H1 (cell line): ENCODE measurements at regions not wholly inside any gene's neighbourhood (a gene's known extent, or its start where the extent isn't known, plus 50 kb on each side); places are given as distances from the start of the nearest gene placed in this dataset.

ENCODE experiments used
- CTCF ChIA-PET: fragments of 300-600 bp; sonication (Branson Sonifier 250); formaldehyde crosslinking; loops from one replicate; lab custom pipeline; 2021; ENCODE audit not compliant: partially characterized antibody; lab: Charles Lee
- POLR2A ChIA-PET: fragments of 300-600 bp; sonication (Branson Sonifier 250); formaldehyde crosslinking; loops from one replicate; lab custom pipeline; 2021; ENCODE audit warnings: inconsistent platforms; ENCODE audit not compliant: partially characterized antibody; lab: Charles Lee
- DNase-seq, 2 experiments: peaks; one replicate each; pipeline versions ENCODE4 v3.0.0 to v3.0.0-alpha.2; 2010 to 2022; ENCODE audit warnings: low spot score in 2 of 2, low read depth in 1 of 2, mixed read lengths in 1 of 2
- FAIRE-seq: peaks from 2 replicates; lab custom pipeline; 2011; peaks lifted over from hg19 to GRCh38; lab: Jason Lieb, UNC
- H2AFZ ChIP-seq: 2 replicates; pipeline ENCODE4 v1.8.1; 2012; ENCODE audit warnings: low read length, inconsistent platforms
- H2AK5ac ChIP-seq: 2 replicates; pipeline ENCODE4 v1.6.1; 2013; ENCODE audit warnings: low read depth, low read length
- H2BK120ac ChIP-seq: replicated peaks from 2 replicates; pipeline ENCODE3; 2013; ENCODE audit warnings: low read depth, low read length, inconsistent platforms
- H2BK12ac ChIP-seq: 2 replicates; pipeline ENCODE4 v1.6.1; 2013; ENCODE audit warnings: low read depth, low read length
- H2BK15ac ChIP-seq: 2 replicates; pipeline ENCODE4 v1.6.1; 2013; ENCODE audit warnings: low read length
- H2BK20ac ChIP-seq: 2 replicates; pipeline ENCODE4 v1.6.1; 2013; ENCODE audit warnings: low read length
- H2BK5ac ChIP-seq: 2 replicates; pipeline ENCODE4 v1.6.1; 2013; ENCODE audit warnings: low read depth, low read length
- H3K14ac ChIP-seq: 2 replicates; pipeline ENCODE4 v1.6.1; 2013; ENCODE audit warnings: inconsistent platforms; ENCODE audit not compliant: insufficient read length
- H3K18ac ChIP-seq: 2 replicates; pipeline ENCODE4 v1.6.1; 2013; ENCODE audit warnings: low read length; ENCODE audit errors: extremely low read depth
- H3K23ac ChIP-seq: 2 replicates; pipeline ENCODE4 v1.6.1; 2013; ENCODE audit warnings: inconsistent platforms; ENCODE audit not compliant: insufficient read length
- H3K23me2 ChIP-seq: 2 replicates; pipeline ENCODE4 v1.6.1; 2013; ENCODE audit warnings: low read depth, low read length
- H3K27ac ChIP-seq: 2 replicates; pipeline ENCODE4 v1.6.1; 2011; ENCODE audit warnings: low read depth, low read length, inconsistent platforms
- H3K27me3 ChIP-seq, 4 experiments: replicated peaks in 1 of 4; 1 replicate in 1 of 4; 2 replicates in 3 of 4; pipeline versions ENCODE4 v1.6.1 to v1.8.1; 2011 to 2013; ENCODE audit warnings: low read length in 3 of 4, mild to moderate bottlenecking in 3 of 4, inconsistent platforms in 2 of 4, mixed read lengths in 2 of 4, moderate library complexity in 1 of 4; ENCODE audit not compliant: control insufficient read depth in 3 of 4, insufficient read depth in 3 of 4; ENCODE audit errors: extremely low read depth in 1 of 4
- H3K36me3 ChIP-seq, 4 experiments: 2 replicates each; pipeline versions ENCODE4 v1.6.1 to v1.8.1; 2011 to 2013; ENCODE audit warnings: mild to moderate bottlenecking in 4 of 4, low read length in 3 of 4, moderate library complexity in 2 of 4, control low read depth in 1 of 4, inconsistent platforms in 1 of 4; ENCODE audit not compliant: insufficient read depth in 4 of 4, control insufficient read depth in 2 of 4
- H3K4ac ChIP-seq: replicated peaks from 2 replicates; pipeline ENCODE3; 2013; ENCODE audit warnings: low read length, low read depth, mixed read lengths, inconsistent platforms; ENCODE audit not compliant: insufficient read length
- H3K4me1 ChIP-seq, 4 experiments: replicated peaks in 1 of 4; 1 replicate in 1 of 4; 2 replicates in 3 of 4; pipeline versions ENCODE4 v1.6.1 to v1.8.1; 2011 to 2013; ENCODE audit warnings: low read length in 3 of 4, inconsistent platforms in 2 of 4, mixed read lengths in 1 of 4; ENCODE audit not compliant: insufficient read depth in 4 of 4, control insufficient read depth in 3 of 4
- H3K4me2 ChIP-seq, 2 experiments: 2 replicates each; pipeline versions ENCODE4 v1.6.1 to v1.8.1; 2011 to 2013; ENCODE audit warnings: low read depth in 2 of 2, low read length in 2 of 2, control low read depth in 1 of 2, inconsistent platforms in 1 of 2, mild to moderate bottlenecking in 1 of 2; ENCODE audit not compliant: insufficient read depth in 1 of 2
- H3K4me3 ChIP-seq, 4 experiments: fragments of 200-600, 300-600 bp in 1 of 4; sonication (generic), shearing (Covaris generic), sonication (Bioruptor Twin) in 1 of 4; 2 replicates each; pipeline versions ENCODE4 v1.5.1 to v1.8.1; 2011 to 2016; ENCODE audit warnings: low read length in 4 of 4, low read depth in 3 of 4, control low read depth in 2 of 4, inconsistent platforms in 2 of 4, mild to moderate bottlenecking in 2 of 4, mixed read lengths in 1 of 4, moderate library complexity in 1 of 4; ENCODE audit not compliant: insufficient read depth in 2 of 4; ENCODE audit errors: extremely low read depth in 1 of 4
- H3K56ac ChIP-seq: replicated peaks from 2 replicates; pipeline ENCODE3; 2013; ENCODE audit warnings: low read depth, mild to moderate bottlenecking, mixed read lengths, low read length, inconsistent platforms; ENCODE audit not compliant: insufficient read length
- H3K79me1 ChIP-seq: 2 replicates; pipeline ENCODE4 v1.6.1; 2013; ENCODE audit warnings: low read depth, low read length, control low read depth
- H3K79me2 ChIP-seq, 2 experiments: 2 replicates each; pipeline versions ENCODE4 v1.6.1 to v1.8.1; 2012 to 2013; ENCODE audit warnings: low read length in 2 of 2, mild to moderate bottlenecking in 2 of 2, inconsistent platforms in 1 of 2; ENCODE audit not compliant: insufficient read depth in 2 of 2, control insufficient read depth in 1 of 2
- H3K9ac ChIP-seq, 4 experiments: replicated peaks in 1 of 4; 1 replicate in 1 of 4; 2 replicates in 3 of 4; pipeline versions ENCODE4 v1.6.1 to v1.8.1; 2011 to 2013; ENCODE audit warnings: low read depth in 3 of 4, low read length in 3 of 4, control low read depth in 2 of 4, mild to moderate bottlenecking in 2 of 4, moderate library complexity in 2 of 4, inconsistent platforms in 1 of 4; ENCODE audit errors: extremely low read depth in 1 of 4
- H3K9me3 ChIP-seq, 2 experiments: 2 replicates each; pipeline versions ENCODE4 v1.6.1 to v1.8.1; 2012 to 2013; ENCODE audit warnings: mild to moderate bottlenecking in 2 of 2, moderate library complexity in 2 of 2, control low read depth in 1 of 2, inconsistent platforms in 1 of 2, low read depth in 1 of 2, low read length in 1 of 2, mixed read lengths in 1 of 2; ENCODE audit not compliant: insufficient read depth in 2 of 2
- H4K20me1 ChIP-seq, 2 experiments: replicated peaks in 1 of 2; 2 replicates each; pipeline versions ENCODE3 to v1.8.1; 2011 to 2013; ENCODE audit warnings: inconsistent platforms in 2 of 2, low read length in 2 of 2, mild to moderate bottlenecking in 1 of 2; ENCODE audit not compliant: insufficient read depth in 2 of 2, control insufficient read depth in 1 of 2
- H4K5ac ChIP-seq: 2 replicates; pipeline ENCODE4 v1.6.1; 2013; ENCODE audit warnings: low read length, low read depth, mixed read lengths, inconsistent platforms; ENCODE audit not compliant: insufficient read length
- H4K8ac ChIP-seq: 2 replicates; pipeline ENCODE4 v1.8.0; 2013; ENCODE audit warnings: mild to moderate bottlenecking, moderate library complexity, low read length, inconsistent platforms; ENCODE audit not compliant: insufficient read depth; ENCODE audit errors: extremely low read depth
- H4K91ac ChIP-seq: replicated peaks from 2 replicates; pipeline ENCODE3; 2013; ENCODE audit warnings: low read length, mixed read lengths, inconsistent platforms; ENCODE audit not compliant: insufficient read length
- CBX5 ChIP-seq: fragments of 300-800, 300-1000 bp; sonication (generic); IDR thresholded peaks from 2 replicates; pipeline ENCODE4 v1.7.1; 2016; ENCODE audit warnings: antibody characterized with exemption, low read length, low read depth
- CHD2 ChIP-seq: IDR thresholded peaks from 2 replicates; pipeline ENCODE4 v1.6.1; 2012; ENCODE audit warnings: low read length, improper control_type of control experiment
- CTBP2 ChIP-seq: IDR thresholded peaks from 2 replicates; pipeline ENCODE4 v1.7.0; 2011; ENCODE audit warnings: borderline replicate concordance, mild to moderate bottlenecking, moderate library complexity, mixed read lengths, low read length; ENCODE audit not compliant: insufficient read depth, insufficient read length
- HDAC2 ChIP-seq, 2 experiments: fragments of 300-600 bp in 1 of 2; sonication (generic) in 1 of 2; IDR thresholded peaks; 2 replicates each; pipeline ENCODE4 v1.6.1; 2011 to 2012; ENCODE audit warnings: low read depth in 2 of 2, low read length in 2 of 2, mild to moderate bottlenecking in 2 of 2, moderate library complexity in 2 of 2, borderline replicate concordance in 1 of 2, inconsistent platforms in 1 of 2
- JUN ChIP-seq: IDR thresholded peaks from 2 replicates; pipeline ENCODE4 v1.6.1; 2011; ENCODE audit warnings: low read depth, mild to moderate bottlenecking, improper control_type of control experiment, low read length
- KDM1A ChIP-seq: fragments of 200-600, 300-600 bp; sonication (generic); IDR thresholded peaks from 2 replicates; pipeline ENCODE4 v1.7.1; 2016; ENCODE audit warnings: mild to moderate bottlenecking, low read length, borderline replicate concordance
- POU5F1 ChIP-seq: IDR thresholded peaks from 2 replicates; pipeline ENCODE4 v1.6.1; 2011; ENCODE audit warnings: low read depth, mild to moderate bottlenecking, low read length, moderate library complexity
- RNF2 ChIP-seq: fragments of 200-900, 300-1000 bp; sonication (generic); IDR thresholded peaks from 2 replicates; pipeline ENCODE4 v1.7.1; 2016; ENCODE audit warnings: borderline replicate concordance, low read depth, mild to moderate bottlenecking, antibody characterized with exemption, low read length; ENCODE audit not compliant: poor library complexity, severe bottlenecking; ENCODE audit errors: missing control alignments
- SP4 ChIP-seq: IDR thresholded peaks from 2 replicates; pipeline ENCODE4 v1.6.1; 2012; ENCODE audit warnings: low read length, inconsistent platforms
- TAF7 ChIP-seq: optimal IDR thresholded peaks from 2 replicates; pipeline ENCODE3; 2011; ENCODE audit warnings: low read depth, mild to moderate bottlenecking, inconsistent platforms, low read length, moderate library complexity, borderline replicate concordance
- WGBS, 2 experiments: shearing (Covaris generic) in 1 of 2; methylation state at CpG; one replicate each; pipeline versions ENCODE4 v1.1.6 to v1.1.7; 2013 to 2015; ENCODE audit warnings: low lambda C conversion rate in 2 of 2, mixed read lengths in 2 of 2, inconsistent platforms in 1 of 2, low coverage in 1 of 2, missing lambda C conversion rate in 1 of 2; ENCODE audit not compliant: insufficient replicate concordance in 2 of 2, insufficient coverage in 1 of 2, insufficient read length in 1 of 2; ENCODE audit errors: extremely low coverage in 1 of 2, missing lambda C conversion rate in 1 of 2; 5-methylcytosine and 5-hydroxymethylcytosine counted together
- TF ChIP-seq, protein P1 (sequence below): IDR thresholded peaks from 2 replicates; pipeline ENCODE4 v1.6.1; 2011; ENCODE audit warnings: low read depth, mild to moderate bottlenecking, low read length; ENCODE audit not compliant: insufficient read depth

DNA sequence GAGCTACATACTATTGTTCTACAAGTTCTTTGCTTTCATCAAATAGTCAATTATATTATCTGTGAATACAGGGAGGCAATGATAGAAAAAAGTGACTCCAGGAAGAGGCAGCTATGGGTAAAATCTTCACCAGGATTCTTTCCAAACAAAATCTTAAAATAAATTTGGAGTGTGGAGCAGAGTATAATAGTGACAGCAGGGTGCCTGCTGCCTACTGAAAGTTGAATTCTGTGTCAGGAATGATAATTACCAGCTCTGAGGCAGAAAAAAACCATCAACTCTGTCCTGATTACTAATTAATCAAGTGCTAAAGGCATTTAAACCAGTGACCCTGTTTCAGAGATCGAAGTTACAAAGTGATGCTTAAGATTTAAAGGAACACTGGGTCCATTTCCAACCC lies 148.0 kb downstream of the DIPK2A start:
- Histone ChIP-seq H3K9me3 (no peaks in the 10 kb centered on the region), H3K14ac (no peak overlapping the region), H3K4ac (no peak overlapping the region), H3K4me2 (no peak overlapping the region), H3K56ac (no peak overlapping the region), H4K8ac (no peak overlapping the region), H4K91ac (no peak overlapping the region), H3K23me2 (no peaks in the 10 kb centered on the region), H3K4me3 (no peak overlapping the region), H4K5ac (no peak overlapping the region), H3K18ac (no peak overlapping the region), H3K27ac (no peak overlapping the region), H2BK12ac (no peak overlapping the region), H3K79me2 (no peaks in the 10 kb centered on the region), H2AK5ac (no peak overlapping the region), H2BK15ac (no peak overlapping the region), H2BK5ac (no peak overlapping the region), H3K27me3 (no peaks in the 10 kb centered on the region), H3K23ac (no peak overlapping the region), H3K36me3 (no peaks in the 10 kb centered on the region), H3K79me1 (no peaks in the 10 kb centered on the region), H3K9ac (no peak overlapping the region), H2AFZ (no peak overlapping the region), H2BK120ac (no peak overlapping the region), H2BK20ac (no peak overlapping the region), H3K4me1 (peaks cover 0 to 4% (median 0%) of the 10 kb centered on the region in 4 experiments; a peak in 2 of 7 replicates), H4K20me1 (no peaks in the 10 kb centered on the region)
- ChIA-PET POLR2A (no interaction called here), CTCF (no interaction called here)
- FAIRE-seq (no peak), DNase-seq (no peak)
- 95% methylated on average over 1 of the region's 1 CpG; no CpG with 5 or more reads in 1 of the 2 experiments for WGBS, 2 experiments
- TF ChIP-seq, protein P1, sequence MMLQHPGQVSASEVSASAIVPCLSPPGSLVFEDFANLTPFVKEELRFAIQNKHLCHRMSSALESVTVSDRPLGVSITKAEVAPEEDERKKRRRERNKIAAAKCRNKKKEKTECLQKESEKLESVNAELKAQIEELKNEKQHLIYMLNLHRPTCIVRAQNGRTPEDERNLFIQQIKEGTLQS, result no peak
- TF ChIP-seq SP4, result no peak
- TF ChIP-seq JUN, result no peak
- no peak for TF ChIP-seq TAF7
- no peak for TF ChIP-seq CBX5
- no peak for TF ChIP-seq HDAC2 (IDR thresholded peaks at IDR 0.05; ENCODE audit: borderline replicate concordance in 1 of 2, low read depth in 2 of 2, low read length in 2 of 2)
- no peak for TF ChIP-seq KDM1A
- no peak for TF ChIP-seq CTBP2
- no peak for TF ChIP-seq RNF2
- TF ChIP-seq CHD2, result no peak
- TF ChIP-seq POU5F1, result no peak
